Gastroesophageal sphincter (tissue), 4 donors: ENCODE measurements at regions not wholly inside any gene's neighbourhood (a gene's known extent, or its start where the extent isn't known, plus 50 kb on each side); places are given as distances from the start of the nearest gene placed in this dataset.

Experiments
- ATAC-seq: fragments of 150-250 bp; one replicate; pipeline ENCODE4 v1.9.1; 2016; ENCODE audit warnings: mild to moderate bottlenecking, moderate library complexity
- H3K27ac ChIP-seq, 4 donors: fragments of 200-600 bp; sonication (generic) in 3 of 4; 1 replicate in 3 of 4; 2 replicates in 1 of 4; pipeline ENCODE4 v1.5.1; 2016 to 2019
- H3K27me3 ChIP-seq: fragments of 200-600 bp; sonication (generic); one replicate; pipeline ENCODE4 v1.5.1; 2019
- H3K36me3 ChIP-seq, 2 donors: fragments of 200-600 bp; sonication (generic); one replicate each; pipeline ENCODE4 v1.5.1; 2019; ENCODE audit warnings: control low read depth in 1 of 2
- H3K4me1 ChIP-seq, 3 donors: fragments of 200-600 bp; sonication (generic); 1 replicate in 2 of 3; 2 replicates in 1 of 3; pipeline ENCODE4 v1.5.1; 2016 to 2019; ENCODE audit warnings: control low read depth in 2 of 3
- H3K4me3 ChIP-seq, 2 donors: fragments of 200-600 bp; sonication (generic); one replicate each; pipeline ENCODE4 v1.5.1; 2019; ENCODE audit warnings: mild to moderate bottlenecking in 1 of 2, moderate library complexity in 1 of 2
- H3K9me3 ChIP-seq, 3 donors: fragments of 200-600 bp; sonication (generic); one replicate each; pipeline ENCODE4 v1.5.1; 2017 to 2019; ENCODE audit warnings: control low read depth in 2 of 3
- CTCF ChIP-seq, 4 experiments: fragments of 200-600 bp in 2 of 4; fragments of 450-650 bp in 2 of 4; sonication (generic) in 1 of 4; IDR thresholded peaks; one replicate each; pipeline ENCODE4 v1.5.1; 2017 to 2019; ENCODE audit warnings: antibody characterized with exemption in 4 of 4, mild to moderate bottlenecking in 2 of 4, moderate library complexity in 2 of 4
- EP300 ChIP-seq: sonication (generic); formaldehyde crosslinking; IDR thresholded peaks from one replicate; pipeline ENCODE4 v1.6.1; 2017; ENCODE audit warnings: antibody characterized with exemption, mild to moderate bottlenecking
- POLR2A ChIP-seq, 2 donors: fragments of 450-650 bp; IDR thresholded peaks; one replicate each; pipeline ENCODE4 v1.6.1; 2017; ENCODE audit warnings: antibody characterized with exemption in 2 of 2, mild to moderate bottlenecking in 2 of 2, moderate library complexity in 1 of 2
- POLR2AphosphoS5 ChIP-seq: sonication (generic); formaldehyde crosslinking; IDR thresholded peaks from one replicate; pipeline ENCODE4 v1.6.1; 2017; ENCODE audit warnings: antibody characterized with exemption
- WGBS, 2 donors: methylation state at CpG; one replicate each; pipeline ENCODE4 v1.1.5; 2018; ENCODE audit warnings: low coverage in 1 of 2; 5-methylcytosine and 5-hydroxymethylcytosine counted together

- no peak overlapping the region for H3K27ac ChIP-seq
- ATAC-seq, result no peak
- no peaks in the 10 kb centered on the region for H3K4me1 ChIP-seq
- H3K9me3 ChIP-seq, result no peaks in the 10 kb centered on the region
- no peaks in the 10 kb centered on the region for H3K27me3 ChIP-seq
- no peaks in the 10 kb centered on the region for H3K36me3 ChIP-seq
- H3K4me3 ChIP-seq, result no peak overlapping the region
- 69 to 85% methylated on average over 3 of the region's 3 CpGs for WGBS, 2 donors
- TF ChIP-seq POLR2AphosphoS5, result no peak
- no peak for TF ChIP-seq EP300
- TF ChIP-seq POLR2A (IDR thresholded peaks at IDR 0.05), result no peak
- no peak for TF ChIP-seq CTCF (IDR thresholded peaks at IDR 0.05)
These were observed 287.7 kb downstream of the CMPK2 start for GRCh38 chr2:6577960-6578359.

- H3K27me3 ChIP-seq, result no peaks in the 10 kb centered on the region
- H3K27ac ChIP-seq, result no peak overlapping the region
- H3K9me3 ChIP-seq, result no peaks in the 10 kb centered on the region
- H3K36me3 ChIP-seq, result no peaks in the 10 kb centered on the region
- H3K4me1 ChIP-seq, result no peaks in the 10 kb centered on the region
- ATAC-seq, result no peak
- TF ChIP-seq CTCF (IDR thresholded peaks at IDR 0.05) (no peak), POLR2A (IDR thresholded peaks at IDR 0.05) (no peak), POLR2AphosphoS5 (no peak), EP300 (no peak)
- 58 to 60% methylated on average over 4 of the region's 4 CpGs for WGBS, 2 donors
- no peak overlapping the region for H3K4me3 ChIP-seq
These were observed 287.3 kb downstream of the CMPK2 start for GRCh38 chr2:6578416-6578815.

- H3K4me1 ChIP-seq, result no peaks in the 10 kb centered on the region
- H3K36me3 ChIP-seq, result no peaks in the 10 kb centered on the region
- no peaks in the 10 kb centered on the region for H3K27me3 ChIP-seq
- no peak for ATAC-seq
- no peak overlapping the region for H3K4me3 ChIP-seq
- no peaks in the 10 kb centered on the region for H3K9me3 ChIP-seq
- H3K27ac ChIP-seq, result no peak overlapping the region
- TF ChIP-seq CTCF (IDR thresholded peaks at IDR 0.05), result no peak
- no peak for TF ChIP-seq EP300
- TF ChIP-seq POLR2A (IDR thresholded peaks at IDR 0.05), result no peak
- no peak for TF ChIP-seq POLR2AphosphoS5
These were observed 286.4 kb downstream of the CMPK2 start for GRCh38 chr2:6579281-6579680.

- no peaks in the 10 kb centered on the region for H3K36me3 ChIP-seq
- WGBS, 2 donors, result 73 to 91% methylated on average over 4 of the region's 4 CpGs
- H3K9me3 ChIP-seq, result no peaks in the 10 kb centered on the region
- no peak overlapping the region for H3K27ac ChIP-seq
- H3K27me3 ChIP-seq, result no peaks in the 10 kb centered on the region
- H3K4me1 ChIP-seq, result no peaks in the 10 kb centered on the region
- no peak for ATAC-seq
- TF ChIP-seq POLR2A (IDR thresholded peaks at IDR 0.05), result no peak
- no peak overlapping the region for H3K4me3 ChIP-seq
These were observed 284.7 kb downstream of the CMPK2 start for GRCh38 chr2:6580982-6581381.

GRCh38 chr2:6589150-6589549 lies 276.6 kb downstream of the CMPK2 start:
- H3K9me3 ChIP-seq, result no peaks in the 10 kb centered on the region
- ATAC-seq, result no peak
- TF ChIP-seq EP300, result no peak
- no peak for TF ChIP-seq POLR2A (IDR thresholded peaks at IDR 0.05)
- no peak for TF ChIP-seq CTCF (IDR thresholded peaks at IDR 0.05)
- no peak for TF ChIP-seq POLR2AphosphoS5
- no peaks in the 10 kb centered on the region for H3K4me1 ChIP-seq
- 74 to 85% methylated on average over 6 of the region's 6 CpGs for WGBS, 2 donors
- no peaks in the 10 kb centered on the region for H3K27me3 ChIP-seq
- no peak overlapping the region for H3K27ac ChIP-seq
- H3K36me3 ChIP-seq, result no peaks in the 10 kb centered on the region
- no peak overlapping the region for H3K4me3 ChIP-seq

- Histone ChIP-seq H3K27ac (no peak overlapping the region), H3K27me3 (no peaks in the 10 kb centered on the region), H3K4me3 (no peak overlapping the region), H3K9me3 (no peaks in the 10 kb centered on the region), H3K36me3 (no peaks in the 10 kb centered on the region), H3K4me1 (no peaks in the 10 kb centered on the region)
- WGBS, 2 donors, result 43 to 78% methylated on average over 1 to 3 of the region's 3 CpGs
- no peak for TF ChIP-seq POLR2A (IDR thresholded peaks at IDR 0.05)
- TF ChIP-seq EP300, result no peak
- ATAC-seq, result no peak
These were observed 275.3 kb downstream of the CMPK2 start for GRCh38 chr2:6590442-6590841.
